ENCODE measurements at regions not wholly inside any gene's neighbourhood (a gene's known extent, or its start where the extent isn't known, plus 50 kb on each side); places are given as distances from the start of the nearest gene placed in this dataset.

- TF ChIP-seq CTCF (conservative IDR thresholded peaks at IDR 0.05) (no peak), EZH2 (IDR thresholded peaks at IDR 0.05; ENCODE audit: low read depth) (no peak)
Measured at GRCh38 chr12:127113945-127114344, 1153.0 kb upstream of the TMEM132C start.
